ENCODE measurements at regions not wholly inside any gene's neighbourhood (a gene's known extent, or its start where the extent isn't known, plus 50 kb on each side); places are given as distances from the start of the nearest gene placed in this dataset.

GRCh38 chr1:99170516-99170915 lies 93.8 kb upstream of the PLPPR4 start:
- no peak for DNase-seq

GRCh38 chr1:99171184-99171813 lies 93.0 kb upstream of the PLPPR4 start:
- no peak for DNase-seq

GRCh38 chr1:99173282-99173681 lies 91.0 kb upstream of the PLPPR4 start:
- DNase-seq: no peak

GRCh38 chr1:99173900-99174299 lies 90.4 kb upstream of the PLPPR4 start:
- DNase-seq: no peak

GRCh38 chr1:99176753-99177152 lies 87.5 kb upstream of the PLPPR4 start:
- no peak for DNase-seq

GRCh38 chr1:99177465-99177864 lies 86.8 kb upstream of the PLPPR4 start:
- DNase-seq: no peak

GRCh38 chr1:99180343-99180808 lies 83.9 kb upstream of the PLPPR4 start:
- peak; percentile 73 for DNase-seq

GRCh38 chr1:99180915-99181314 lies 83.4 kb upstream of the PLPPR4 start:
- no peak for DNase-seq

- no peak for DNase-seq
Observed at GRCh38 chr1:99181892-99182291, 82.4 kb upstream of the PLPPR4 start.

GRCh38 chr1:99185196-99185595 lies 79.1 kb upstream of the PLPPR4 start:
- DNase-seq: no peak

GRCh38 chr1:99193431-99193830 lies 70.9 kb upstream of the PLPPR4 start:
- no peak for DNase-seq

- DNase-seq: no peak
Observed at GRCh38 chr1:99198393-99198792, 65.9 kb upstream of the PLPPR4 start.

- no peak for DNase-seq
Observed at GRCh38 chr1:99207216-99207615, 57.1 kb upstream of the PLPPR4 start.
